IMR-90 (cell line): ENCODE measurements at regions not wholly inside any gene's neighbourhood (a gene's known extent, or its start where the extent isn't known, plus 50 kb on each side); places are given as distances from the start of the nearest gene placed in this dataset.

Experiments
- ATAC-seq: fragments of 200-7000 bp; cut with Tn5 transposase; 2 replicates; pipeline ENCODE4 v1.9.1; 2020; ENCODE audit warnings: low read depth, mild to moderate bottlenecking, moderate library complexity
- BruUV-seq: library from RNA; stranded (reverse); fragments of 400-500 nt; replicated peaks from 2 replicates; lab custom pipeline; 2021; lab: Mats Ljungman, UMichigan
- CTCF ChIA-PET: fragments of 300-600 bp; formaldehyde crosslinking; extraction: SDS; loops from one replicate; lab custom pipeline; 2021; ENCODE audit warnings: antibody characterized with exemption; lab: Yijun Ruan, JAX
- POLR2A ChIA-PET: fragments of 300-600 bp; sonication (Branson Sonifier 250); formaldehyde crosslinking; loops from one replicate; lab custom pipeline; 2022; ENCODE audit warnings: antibody characterized with exemption; ENCODE audit not compliant: unreplicated experiment; lab: Charles Lee
- DNase-seq: peaks from one replicate; pipeline ENCODE4 v3.0.0; 2013
- H2AFZ ChIP-seq: replicated peaks from 2 replicates; pipeline ENCODE3; 2013; ENCODE audit warnings: low read length, mild to moderate bottlenecking; ENCODE audit not compliant: poor library complexity
- H2AK5ac ChIP-seq: 2 replicates; pipeline ENCODE4 v1.6.1; 2013; ENCODE audit warnings: low read depth, low read length, inconsistent platforms
- H2AK9ac ChIP-seq: replicated peaks from 2 replicates; pipeline ENCODE3; 2013; ENCODE audit warnings: mild to moderate bottlenecking, low read depth, low read length, moderate library complexity; ENCODE audit not compliant: poor library complexity
- H2BK120ac ChIP-seq: 2 replicates; pipeline ENCODE4 v1.6.1; 2013; ENCODE audit warnings: low read depth, low read length, inconsistent platforms
- H2BK15ac ChIP-seq: 3 replicates; pipeline ENCODE4 v1.6.1; 2013; ENCODE audit warnings: low read depth, low read length, inconsistent platforms
- H2BK20ac ChIP-seq: 2 replicates; pipeline ENCODE4 v1.6.1; 2013; ENCODE audit warnings: low read depth, mild to moderate bottlenecking, inconsistent platforms, low read length, moderate library complexity
- H2BK5ac ChIP-seq: 2 replicates; pipeline ENCODE4 v1.6.1; 2013; ENCODE audit warnings: mild to moderate bottlenecking, low read depth, low read length, inconsistent platforms; ENCODE audit not compliant: poor library complexity, severe bottlenecking
- H3K14ac ChIP-seq: replicated peaks from 2 replicates; pipeline ENCODE4 v1.6.1; 2013; ENCODE audit warnings: low read depth, low read length, inconsistent platforms
- H3K18ac ChIP-seq: 2 replicates; pipeline ENCODE4 v1.6.1; 2013; ENCODE audit warnings: low read depth, low read length, control low read depth
- H3K23ac ChIP-seq: 2 replicates; pipeline ENCODE4 v1.6.1; 2013; ENCODE audit warnings: low read depth, low read length, inconsistent platforms
- H3K27ac ChIP-seq: 2 replicates; pipeline ENCODE4 v1.5.1; 2013; ENCODE audit warnings: mild to moderate bottlenecking, control low read depth, low read length; ENCODE audit not compliant: insufficient read depth
- H3K27me3 ChIP-seq: 2 replicates; pipeline ENCODE4 v1.6.1; 2013; ENCODE audit warnings: low read length; ENCODE audit not compliant: control insufficient read depth, insufficient read depth
- H3K36me3 ChIP-seq: 2 replicates; pipeline ENCODE4 v1.6.1; 2013; ENCODE audit warnings: low read length, mixed read lengths; ENCODE audit not compliant: control insufficient read depth, insufficient read depth
- H3K4ac ChIP-seq: 2 replicates; pipeline ENCODE4 v1.6.1; 2013; ENCODE audit warnings: low read depth, low read length, inconsistent platforms
- H3K4me1 ChIP-seq: 2 replicates; pipeline ENCODE4 v1.6.1; 2013; ENCODE audit warnings: low read length, mixed read lengths; ENCODE audit not compliant: control insufficient read depth, insufficient read depth
- H3K4me2 ChIP-seq: 2 replicates; pipeline ENCODE4 v1.6.1; 2013; ENCODE audit warnings: low read depth, mild to moderate bottlenecking, control low read depth, low read length, moderate library complexity
- H3K4me3 ChIP-seq: 2 replicates; pipeline ENCODE4 v1.5.1; 2013; ENCODE audit warnings: low read depth, mild to moderate bottlenecking, control low read depth, low read length, moderate library complexity; ENCODE audit not compliant: insufficient read depth
- H3K56ac ChIP-seq: 2 replicates; pipeline ENCODE4 v1.6.1; 2013; ENCODE audit warnings: low read length, inconsistent platforms; ENCODE audit not compliant: insufficient read depth; ENCODE audit errors: extremely low read depth
- H3K79me1 ChIP-seq, 2 experiments: 2 replicates each; pipeline ENCODE4 v1.6.1; 2013; ENCODE audit warnings: low read length in 2 of 2, inconsistent platforms in 1 of 2, low read depth in 1 of 2
- H3K9ac ChIP-seq: 2 replicates; pipeline ENCODE4 v1.6.1; 2013; ENCODE audit warnings: low read depth, low read length, control low read depth
- H3K9me1 ChIP-seq: 2 replicates; pipeline ENCODE4 v1.6.1; 2013; ENCODE audit warnings: low read length, inconsistent platforms; ENCODE audit not compliant: insufficient read depth
- H3K9me3 ChIP-seq: 2 replicates; pipeline ENCODE4 v1.6.1; 2013; ENCODE audit warnings: low read length; ENCODE audit not compliant: control insufficient read depth, insufficient read depth
- H4K20me1 ChIP-seq: 2 replicates; pipeline ENCODE4 v1.6.1; 2013; ENCODE audit warnings: low read length, inconsistent platforms; ENCODE audit not compliant: insufficient read depth
- H4K5ac ChIP-seq: 2 replicates; pipeline ENCODE4 v1.6.1; 2013; ENCODE audit warnings: mild to moderate bottlenecking, low read depth, low read length, control low read depth
- H4K8ac ChIP-seq, 2 experiments: 2 replicates each; pipeline ENCODE4 v1.6.1; 2013; ENCODE audit warnings: low read depth in 2 of 2, low read length in 2 of 2, control low read depth in 1 of 2, inconsistent platforms in 1 of 2
- H4K91ac ChIP-seq: 2 replicates; pipeline ENCODE4 v1.6.1; 2013; ENCODE audit warnings: low read depth, low read length, inconsistent platforms; ENCODE audit not compliant: insufficient read depth
- BHLHE40 ChIP-seq: fragments of 150-350 bp; IDR thresholded peaks from 2 replicates; pipeline ENCODE4 v1.6.1; 2016; ENCODE audit warnings: mild to moderate bottlenecking, low read depth, low read length
- CEBPB ChIP-seq: IDR thresholded peaks from 2 replicates; pipeline ENCODE4 v1.6.1; 2012; ENCODE audit warnings: low read depth, low read length, improper control_type of control experiment
- CHD1 ChIP-seq: IDR thresholded peaks from 2 replicates; pipeline ENCODE4 v1.6.1; 2012; ENCODE audit warnings: low read depth, low read length, improper control_type of control experiment
- CTCF ChIP-seq: conservative IDR thresholded peaks from 2 replicates; pipeline ENCODE4 v1.5.1; 2012; ENCODE audit warnings: mild to moderate bottlenecking, low read depth, low read length, improper control_type of control experiment
- ELK1 ChIP-seq: fragments of 150-350 bp; IDR thresholded peaks from 2 replicates; pipeline ENCODE4 v1.6.1; 2016; ENCODE audit warnings: low read depth, mild to moderate bottlenecking, low read length, moderate library complexity, borderline replicate concordance
- MXI1 ChIP-seq: IDR thresholded peaks from 2 replicates; pipeline ENCODE4 v1.6.1; 2012; ENCODE audit warnings: low read depth, mild to moderate bottlenecking, low read length, moderate library complexity, borderline replicate concordance
- POLR2A ChIP-seq: IDR thresholded peaks from 2 replicates; pipeline ENCODE4 v1.6.1; 2012; ENCODE audit warnings: mild to moderate bottlenecking, low read depth, low read length
- RAD21 ChIP-seq: IDR thresholded peaks from 2 replicates; pipeline ENCODE4 v1.6.1; 2012; ENCODE audit warnings: low read length, improper control_type of control experiment
- RCOR1 ChIP-seq: IDR thresholded peaks from 2 replicates; pipeline ENCODE4 v1.6.1; 2012; ENCODE audit warnings: mild to moderate bottlenecking, low read length, improper control_type of control experiment; ENCODE audit not compliant: insufficient replicate concordance
- dilution Hi-C: fragments of 300-500 bp; cut with HindIII; formaldehyde crosslinking; loops from one replicate; pipeline ENCODE4 v1.14.3; 2018; ENCODE audit warnings: low sequenced_read_pairs; ENCODE audit not compliant: unreplicated experiment
- in situ Hi-C: fragments of 300-500 bp; cut with MboI; formaldehyde crosslinking; loops from 3 replicates; pipeline ENCODE4 v1.14.3; 2019; ENCODE audit warnings: low sequenced_read_pairs, inconsistent platforms, mixed read lengths
- intact Hi-C: fragments of 100-400 bp; cut with micrococcal nuclease; formaldehyde crosslinking; loops from 2 replicates; pipeline ENCODE4 v1.10.0; 2022
- TF ChIP-seq, protein P1 (sequence below): fragments of 150-350 bp; IDR thresholded peaks from 2 replicates; pipeline ENCODE4 v1.6.1; 2017; ENCODE audit warnings: mild to moderate bottlenecking, antibody characterized with exemption, low read length, low read depth

DNA sequence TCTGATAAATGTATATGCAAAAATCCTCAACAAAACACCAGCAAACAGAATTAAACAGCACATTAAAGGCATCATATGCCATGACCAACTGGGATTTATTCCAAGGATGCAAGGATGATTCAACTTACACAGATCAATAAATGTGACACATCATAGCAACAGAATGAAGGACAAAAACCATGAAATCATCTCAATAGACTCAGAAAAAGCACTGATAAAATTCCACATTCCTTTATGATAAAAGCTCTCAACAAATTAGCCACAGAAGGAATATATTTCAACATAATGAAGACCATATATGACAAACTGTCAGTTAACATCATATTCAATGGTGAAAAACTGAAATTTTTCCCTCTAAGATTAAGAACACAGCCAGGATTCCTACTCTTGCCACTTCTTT lies 691.6 kb downstream of the DIAPH3 start:
- no peak overlapping the region for H3K9ac ChIP-seq
- TF ChIP-seq POLR2A, result no peak
- TF ChIP-seq CHD1, result no peak
- no peak for TF ChIP-seq RAD21
- TF ChIP-seq ELK1, result no peak
- TF ChIP-seq CTCF, result no peak
- no peak for TF ChIP-seq RCOR1
- no peak for TF ChIP-seq BHLHE40
- TF ChIP-seq, protein P1, sequence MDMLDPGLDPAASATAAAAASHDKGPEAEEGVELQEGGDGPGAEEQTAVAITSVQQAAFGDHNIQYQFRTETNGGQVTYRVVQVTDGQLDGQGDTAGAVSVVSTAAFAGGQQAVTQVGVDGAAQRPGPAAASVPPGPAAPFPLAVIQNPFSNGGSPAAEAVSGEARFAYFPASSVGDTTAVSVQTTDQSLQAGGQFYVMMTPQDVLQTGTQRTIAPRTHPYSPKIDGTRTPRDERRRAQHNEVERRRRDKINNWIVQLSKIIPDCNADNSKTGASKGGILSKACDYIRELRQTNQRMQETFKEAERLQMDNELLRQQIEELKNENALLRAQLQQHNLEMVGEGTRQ, result no peak
- TF ChIP-seq MXI1, result no peak
- no peak for TF ChIP-seq CEBPB
- H3K79me1 ChIP-seq, result no peaks in the 10 kb centered on the region
- DNase-seq, result peak; percentile 61
- H3K14ac ChIP-seq, result no peak overlapping the region
- no peak overlapping the region for H3K4ac ChIP-seq
- no peaks in the 10 kb centered on the region for H3K9me3 ChIP-seq
- H3K18ac ChIP-seq, result no peak overlapping the region
- no peak overlapping the region for H3K23ac ChIP-seq
- no peaks in the 10 kb centered on the region for H3K27me3 ChIP-seq
- no peak overlapping the region for H2BK120ac ChIP-seq
- no peak for ATAC-seq
- in situ Hi-C loops (no loop called here), dilution Hi-C loops (no loop called here), intact Hi-C loops (no loop called here)
- H2AFZ ChIP-seq, result no peak overlapping the region
- CTCF ChIA-PET, result interaction anchor here (1.1 kb wide), 1 partner anchor 698 kb away, joined by 3 read pairs; no protein-coding TSS in a partner anchor
- H2BK15ac ChIP-seq, result no peak overlapping the region
- H4K5ac ChIP-seq, result no peak overlapping the region
- H2AK5ac ChIP-seq, result no peak overlapping the region
- no peak overlapping the region for H4K91ac ChIP-seq
- no peak overlapping the region for H3K56ac ChIP-seq
- H4K8ac ChIP-seq, result no peak overlapping the region
- no peaks in the 10 kb centered on the region for H3K4me1 ChIP-seq
- no peak overlapping the region for H3K4me2 ChIP-seq
- POLR2A ChIA-PET, result no interaction called here
- BruUV-seq, result no TSS peak
- no peaks in the 10 kb centered on the region for H4K20me1 ChIP-seq
- H2BK20ac ChIP-seq, result no peak overlapping the region
- no peaks in the 10 kb centered on the region for H3K36me3 ChIP-seq
- H3K9me1 ChIP-seq, result no peaks in the 10 kb centered on the region
- H2AK9ac ChIP-seq, result no peak overlapping the region
- H3K27ac ChIP-seq, result no peak overlapping the region
- H3K4me3 ChIP-seq, result no peak overlapping the region
- no peak overlapping the region for H2BK5ac ChIP-seq
